ENCODE measurements at regions not wholly inside any gene's neighbourhood (a gene's known extent, or its start where the extent isn't known, plus 50 kb on each side); places are given as distances from the start of the nearest gene placed in this dataset.

DNA sequence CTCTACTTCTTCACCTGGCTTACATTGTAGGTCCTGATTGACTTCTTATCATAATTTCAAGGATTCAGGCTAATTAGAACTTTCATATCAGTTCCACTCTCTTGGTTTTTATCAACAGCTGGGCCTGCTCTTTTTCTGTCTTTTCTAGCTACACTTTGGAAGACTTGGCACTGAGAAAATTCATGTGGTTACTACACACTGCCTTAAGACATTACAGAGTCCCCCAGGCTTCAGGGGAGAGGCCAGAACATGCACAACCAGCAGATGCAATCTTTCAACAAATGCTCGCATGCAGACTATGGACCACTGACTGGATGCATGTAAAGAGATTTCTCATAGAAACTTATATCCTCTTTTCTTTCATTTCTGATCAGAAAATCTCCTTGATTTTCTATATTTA, 423.5 kb downstream of the TUSC7 start:
- DNase-seq: no peak

DNA sequence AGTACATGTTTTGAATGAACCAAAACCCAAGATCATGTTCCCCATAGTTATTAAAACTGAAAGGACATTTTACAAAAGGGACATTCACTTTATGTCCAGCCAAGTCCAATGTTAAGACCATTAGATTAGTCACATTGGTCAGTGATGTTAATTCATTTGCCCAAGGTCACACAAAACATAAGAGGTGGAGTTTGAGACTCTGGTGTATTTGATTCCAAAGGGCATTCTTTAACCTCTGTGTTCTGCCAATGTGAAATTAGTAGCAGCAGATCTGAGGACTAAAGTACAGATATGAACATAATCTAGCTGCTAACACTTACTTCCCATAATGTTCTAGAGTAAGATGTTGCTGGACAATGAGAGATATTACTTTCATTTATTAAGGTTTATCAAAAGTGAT, 425.6 kb downstream of the TUSC7 start:
- no peak for DNase-seq

- DNase-seq: no peak
Measured at GRCh38 chr3:117136003-117136402, 426.4 kb downstream of the TUSC7 start.

DNA sequence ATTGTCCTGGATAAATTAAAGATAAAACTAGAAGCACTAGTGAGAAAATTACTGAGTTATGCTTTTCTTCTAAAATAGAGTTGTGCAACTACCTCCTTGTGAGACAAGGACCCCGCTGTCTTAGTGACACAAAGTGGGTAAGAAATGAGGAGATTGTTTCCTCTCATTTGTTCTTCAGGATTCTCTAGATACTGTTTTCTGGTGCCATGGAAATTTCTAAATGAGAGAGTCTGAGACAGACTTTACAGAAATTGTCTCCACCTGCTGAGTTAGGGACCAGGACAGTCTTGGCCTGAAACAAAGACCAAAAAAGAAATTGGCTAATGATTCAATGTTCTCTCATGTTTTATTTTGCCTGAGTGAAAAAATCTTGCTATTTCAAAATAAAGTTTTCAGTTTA, 427.5 kb downstream of the TUSC7 start:
- no peak for DNase-seq

DNA sequence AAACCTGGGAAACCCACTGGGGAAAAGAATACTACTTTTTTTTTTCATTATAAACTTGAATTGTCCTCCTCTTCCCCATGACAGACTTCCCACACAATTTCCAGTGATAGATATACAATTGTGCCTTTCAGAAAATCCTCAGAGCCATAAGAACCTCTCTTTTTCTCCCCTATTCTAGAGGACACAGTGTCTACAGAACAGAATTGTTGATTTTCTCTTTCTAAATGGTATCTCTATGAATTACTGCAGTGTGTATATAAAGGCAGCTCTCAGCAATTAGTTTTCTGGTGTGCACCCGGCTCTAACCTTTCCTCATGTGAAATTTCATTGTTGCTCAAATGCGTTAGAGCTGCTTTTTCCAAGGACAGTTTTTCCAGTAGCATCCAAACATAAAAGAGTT, 430.1 kb downstream of the TUSC7 start:
- no peak for DNase-seq

DNA sequence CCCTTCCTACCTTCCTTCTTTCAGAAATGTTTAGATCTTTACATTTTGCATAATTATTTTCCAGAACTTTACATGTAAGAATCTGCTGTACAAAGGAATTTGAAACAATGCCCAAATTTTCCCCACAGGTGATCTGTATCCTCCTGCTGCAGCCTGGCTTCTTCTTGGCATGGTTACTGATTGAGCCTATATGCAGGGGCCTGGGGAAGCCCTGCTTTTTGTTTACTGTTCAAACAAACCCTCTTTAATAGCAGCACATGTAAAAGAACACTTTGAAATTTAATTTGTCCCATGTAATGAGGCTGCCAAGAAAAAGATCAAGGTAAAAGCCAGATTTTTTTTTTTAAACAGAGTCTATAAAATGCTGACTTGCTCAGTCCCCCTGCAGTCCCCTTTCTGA, 432.2 kb downstream of the TUSC7 start:
- DNase-seq: no peak

DNA sequence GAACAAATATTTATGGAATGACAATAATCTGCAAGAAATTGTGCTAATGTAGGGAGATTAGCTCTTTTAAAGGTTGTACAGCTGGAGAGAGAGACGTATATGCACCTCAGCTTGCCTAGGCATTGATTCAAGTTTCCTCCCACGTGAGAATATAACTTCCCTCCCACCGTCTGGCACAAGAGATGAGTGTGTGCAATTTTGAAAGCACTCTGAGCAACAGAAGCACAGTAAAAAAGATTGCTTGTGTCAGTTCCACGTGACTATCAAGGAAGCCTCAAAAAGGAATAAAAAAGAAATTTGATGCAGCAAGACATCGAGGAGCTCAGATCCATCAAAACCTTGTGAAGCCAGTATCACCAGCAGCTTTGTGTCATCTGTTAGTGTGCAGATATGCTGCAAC, 435.3 kb downstream of the TUSC7 start:
- DNase-seq: no peak

- no peak for DNase-seq
Measured at GRCh38 chr3:117145677-117146076, 436.1 kb downstream of the TUSC7 start.

DNA sequence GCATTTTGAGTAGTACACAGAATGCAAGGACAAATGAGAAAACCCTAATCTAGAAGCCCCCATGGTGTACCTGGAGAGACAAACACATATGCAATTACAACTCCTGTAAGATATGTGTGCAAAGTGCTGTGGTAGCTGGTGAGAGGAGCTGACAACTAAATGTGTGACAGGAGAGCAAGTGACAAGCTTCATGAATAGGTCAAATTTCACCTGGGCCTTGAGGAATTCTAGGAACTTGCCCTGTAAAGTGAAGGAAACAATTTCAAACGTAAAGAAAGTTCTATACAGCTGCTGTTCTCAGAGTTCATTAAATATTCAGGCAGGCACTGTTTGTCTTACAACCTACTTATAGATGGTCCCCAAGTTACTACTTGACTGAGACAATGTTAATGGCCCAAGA, 437.0 kb downstream of the TUSC7 start:
- DNase-seq: no peak

- no peak for DNase-seq
Measured at GRCh38 chr3:117149584-117149983, 440.0 kb downstream of the TUSC7 start.

GRCh38 chr3:117150628-117151027, 441.0 kb downstream of the TUSC7 start:
- no peak for DNase-seq

DNA sequence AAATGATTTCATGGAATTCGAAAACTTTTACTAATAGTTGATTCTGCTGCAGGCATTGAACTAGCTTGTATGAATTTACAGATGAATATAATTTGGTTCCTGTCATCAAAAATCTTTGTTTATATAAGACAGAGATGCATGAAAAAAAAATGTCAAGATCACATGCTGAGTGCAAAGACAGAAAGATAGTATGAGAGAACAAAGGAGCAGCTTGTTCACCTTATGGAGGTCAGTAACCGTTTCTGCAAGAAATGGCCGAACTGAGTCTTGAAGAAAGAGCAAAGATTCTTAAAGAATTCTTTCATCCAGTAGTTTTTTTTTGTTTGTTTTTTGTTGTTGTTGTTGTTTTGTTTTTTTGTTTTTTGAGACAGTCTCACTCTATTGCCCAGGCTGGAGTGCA, 450.6 kb downstream of the TUSC7 start:
- no peak for DNase-seq

DNA sequence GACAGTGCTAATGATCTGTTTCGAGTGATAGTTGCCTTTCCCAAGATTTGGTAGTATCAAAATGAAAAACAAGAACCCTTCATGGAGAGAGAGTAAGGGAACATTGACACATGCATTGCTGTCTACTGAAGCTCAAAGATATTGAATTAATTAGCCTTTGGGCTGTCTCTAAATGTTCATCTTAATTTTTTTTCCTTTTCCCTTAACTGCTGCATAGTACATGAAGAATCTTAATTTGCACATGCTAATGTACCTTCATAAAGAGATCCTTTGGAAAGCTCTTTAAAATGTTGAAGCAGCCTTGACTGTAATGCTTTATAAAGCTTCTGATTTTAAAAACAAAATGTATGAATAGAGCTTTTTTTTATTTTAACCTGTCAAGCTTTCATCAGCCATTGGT, 452.2 kb downstream of the TUSC7 start:
- no peak for DNase-seq

- DNase-seq: no peak
Measured at GRCh38 chr3:117165176-117165575, 455.6 kb downstream of the TUSC7 start.

DNA sequence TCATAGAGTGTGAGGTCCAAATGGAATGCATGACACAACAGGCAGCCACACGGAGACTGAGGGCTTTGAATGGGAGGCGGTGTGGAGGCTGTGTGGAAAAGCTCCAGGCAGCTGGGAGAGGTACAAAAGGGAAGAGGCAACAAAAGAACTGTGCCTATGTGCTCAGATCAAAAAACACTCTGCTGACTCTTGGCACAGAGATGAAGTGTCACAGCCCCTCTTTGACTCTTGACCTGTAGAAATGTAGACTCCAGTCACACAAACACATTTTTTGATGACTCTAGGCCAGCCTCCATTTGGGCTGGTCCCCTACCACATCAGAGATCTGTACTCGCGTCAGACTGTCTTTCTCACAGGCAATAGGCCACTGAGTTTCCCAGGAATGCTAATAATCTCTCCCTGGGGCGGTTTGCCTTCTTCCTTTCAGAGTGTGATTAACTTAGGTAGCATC, 456.0 kb downstream of the TUSC7 start:
- no peak for DNase-seq

- DNase-seq: no peak
Measured at GRCh38 chr3:117168896-117169295, 459.3 kb downstream of the TUSC7 start.

DNA sequence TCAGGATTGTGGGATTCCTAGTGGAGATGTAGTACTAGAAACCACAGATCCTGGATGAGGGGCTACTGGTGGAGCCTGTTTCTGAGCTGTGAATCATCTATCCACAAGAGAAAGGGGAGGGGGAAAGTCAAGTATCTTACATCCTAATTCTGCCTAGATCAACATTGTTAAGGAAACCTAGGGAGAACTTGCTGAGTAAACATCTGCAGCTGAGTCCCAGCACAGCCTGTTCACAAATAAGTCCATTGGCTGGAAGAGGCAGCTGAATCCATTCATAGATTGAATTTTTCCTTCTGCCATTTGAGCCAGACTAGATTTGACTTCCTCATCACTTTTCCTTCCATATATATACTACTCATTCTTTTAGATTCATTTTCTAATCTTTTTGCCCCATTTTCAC, 460.5 kb downstream of the TUSC7 start:
- DNase-seq: no peak

GRCh38 chr3:117171124-117171523, 461.5 kb downstream of the TUSC7 start:
- DNase-seq: no peak

DNA sequence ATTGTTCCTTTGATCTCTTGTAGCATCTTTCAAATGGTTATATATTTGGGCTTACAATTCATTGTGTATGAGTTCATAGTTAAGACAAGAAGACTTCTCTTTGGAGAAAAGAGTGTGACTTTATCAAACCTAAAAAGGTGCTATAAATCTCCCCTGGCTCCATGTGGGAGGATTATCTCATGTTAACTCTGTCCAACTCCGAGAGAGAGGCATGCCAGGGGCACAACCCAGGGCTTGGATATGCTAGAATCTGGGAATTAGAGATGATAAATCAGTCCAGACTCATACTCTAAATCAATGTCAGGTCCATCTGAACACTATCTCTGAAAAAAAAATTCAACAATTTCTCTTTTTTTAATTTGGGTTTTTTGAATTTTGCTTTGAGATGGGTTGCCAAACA, 462.8 kb downstream of the TUSC7 start:
- no peak for DNase-seq

- DNase-seq: no peak
Measured at GRCh38 chr3:117181222-117181621, 471.6 kb downstream of the TUSC7 start.

- no peak for DNase-seq
Measured at GRCh38 chr3:117184574-117184973, 475.0 kb downstream of the TUSC7 start.

- no peak for DNase-seq
Measured at GRCh38 chr3:117191245-117191644, 481.7 kb downstream of the TUSC7 start.

DNA sequence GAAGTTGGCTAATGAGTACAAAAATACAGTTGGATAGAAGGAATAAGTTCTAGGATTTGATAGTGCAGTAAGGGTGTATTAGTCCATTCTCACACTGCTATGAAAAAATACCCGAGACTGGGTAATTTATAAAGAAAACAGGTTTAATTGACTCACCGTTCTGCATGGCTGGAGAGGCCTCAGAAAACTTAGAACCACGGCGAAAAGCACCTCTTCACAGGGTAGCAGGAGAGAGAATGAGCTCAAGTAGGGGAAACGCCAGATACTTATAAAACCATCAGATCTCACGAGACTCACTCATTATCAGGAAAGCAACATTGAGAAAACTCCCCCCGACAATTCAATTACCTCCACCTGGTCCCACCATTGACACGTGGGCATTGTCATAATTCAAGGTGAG, 483.3 kb downstream of the TUSC7 start:
- DNase-seq: no peak

- DNase-seq: no peak
Measured at GRCh38 chr3:117193390-117193789, 483.8 kb downstream of the TUSC7 start.

DNA sequence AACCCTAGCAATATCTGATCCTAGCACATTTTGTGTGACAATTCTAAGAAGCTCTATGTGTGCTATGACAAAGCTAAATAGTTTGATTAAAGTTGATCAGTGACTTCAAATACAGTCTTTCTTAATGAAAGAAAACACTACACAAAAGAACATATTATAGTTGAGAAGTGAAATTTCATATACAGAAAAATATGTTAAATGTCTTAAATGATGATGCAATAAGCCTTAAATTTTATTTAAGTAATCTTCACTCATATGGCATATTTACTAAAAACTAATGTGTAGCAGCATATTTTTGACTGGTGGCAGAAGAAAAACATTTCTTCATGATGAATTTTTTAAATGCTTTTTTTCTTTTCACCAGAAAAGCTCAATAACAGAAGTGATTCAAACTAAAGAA, 485.5 kb downstream of the TUSC7 start:
- DNase-seq: no peak

- DNase-seq: no peak
Measured at GRCh38 chr3:117200962-117201361, 491.4 kb downstream of the TUSC7 start.

All from effector CD4-positive, alpha-beta T cell (primary cell).